DOHH2 (cell line): ENCODE measurements at regions not wholly inside any gene's neighbourhood (a gene's known extent, or its start where the extent isn't known, plus 50 kb on each side); places are given as distances from the start of the nearest gene placed in this dataset.

Source experiments
- EZH2phosphoT487 ChIP-seq: fragments of 200-600 bp; sonication (generic); IDR thresholded peaks from 2 replicates; pipeline ENCODE4 v1.6.1; 2017; ENCODE audit warnings: borderline replicate concordance, mild to moderate bottlenecking, antibody characterized with exemption, low read length, moderate library complexity, mixed read lengths
- TF ChIP-seq, protein P1 (sequence below): fragments of 200-600 bp; sonication (generic); IDR thresholded peaks from one replicate; pipeline ENCODE4 v1.5.1; 2014; ENCODE audit warnings: antibody characterized with exemption, mild to moderate bottlenecking, low read depth, low read length; ENCODE audit not compliant: poor library complexity, severe bottlenecking

DNA sequence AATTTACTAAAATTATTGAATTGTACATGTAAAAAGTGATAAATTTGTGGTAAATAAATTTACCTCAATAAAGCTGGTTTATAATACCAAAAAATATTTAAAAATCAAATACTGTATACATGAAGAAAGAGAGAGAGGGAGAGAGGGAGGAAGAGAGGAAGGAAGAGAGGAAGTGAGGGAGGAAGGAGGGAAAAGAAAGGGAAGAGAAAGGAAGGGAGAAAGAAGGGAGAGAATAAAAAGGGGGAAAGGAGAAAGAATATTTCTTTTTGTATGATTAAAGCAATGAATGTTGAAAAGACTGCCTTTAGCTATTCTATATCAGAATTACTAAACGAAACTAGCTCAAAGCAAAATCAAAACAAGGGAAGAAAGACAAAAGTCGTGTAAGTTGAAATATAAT lies 150.0 kb downstream of the LRIG2 start:
- TF ChIP-seq, protein P1, sequence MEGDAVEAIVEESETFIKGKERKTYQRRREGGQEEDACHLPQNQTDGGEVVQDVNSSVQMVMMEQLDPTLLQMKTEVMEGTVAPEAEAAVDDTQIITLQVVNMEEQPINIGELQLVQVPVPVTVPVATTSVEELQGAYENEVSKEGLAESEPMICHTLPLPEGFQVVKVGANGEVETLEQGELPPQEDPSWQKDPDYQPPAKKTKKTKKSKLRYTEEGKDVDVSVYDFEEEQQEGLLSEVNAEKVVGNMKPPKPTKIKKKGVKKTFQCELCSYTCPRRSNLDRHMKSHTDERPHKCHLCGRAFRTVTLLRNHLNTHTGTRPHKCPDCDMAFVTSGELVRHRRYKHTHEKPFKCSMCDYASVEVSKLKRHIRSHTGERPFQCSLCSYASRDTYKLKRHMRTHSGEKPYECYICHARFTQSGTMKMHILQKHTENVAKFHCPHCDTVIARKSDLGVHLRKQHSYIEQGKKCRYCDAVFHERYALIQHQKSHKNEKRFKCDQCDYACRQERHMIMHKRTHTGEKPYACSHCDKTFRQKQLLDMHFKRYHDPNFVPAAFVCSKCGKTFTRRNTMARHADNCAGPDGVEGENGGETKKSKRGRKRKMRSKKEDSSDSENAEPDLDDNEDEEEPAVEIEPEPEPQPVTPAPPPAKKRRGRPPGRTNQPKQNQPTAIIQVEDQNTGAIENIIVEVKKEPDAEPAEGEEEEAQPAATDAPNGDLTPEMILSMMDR, result no peak
- TF ChIP-seq EZH2phosphoT487, result no peak
